ENCODE measurements at regions not wholly inside any gene's neighbourhood (a gene's known extent, or its start where the extent isn't known, plus 50 kb on each side); places are given as distances from the start of the nearest gene placed in this dataset.
A peak's percentile ranks its signal among the peaks of the same experiment; 100 is the strongest.

DNA sequence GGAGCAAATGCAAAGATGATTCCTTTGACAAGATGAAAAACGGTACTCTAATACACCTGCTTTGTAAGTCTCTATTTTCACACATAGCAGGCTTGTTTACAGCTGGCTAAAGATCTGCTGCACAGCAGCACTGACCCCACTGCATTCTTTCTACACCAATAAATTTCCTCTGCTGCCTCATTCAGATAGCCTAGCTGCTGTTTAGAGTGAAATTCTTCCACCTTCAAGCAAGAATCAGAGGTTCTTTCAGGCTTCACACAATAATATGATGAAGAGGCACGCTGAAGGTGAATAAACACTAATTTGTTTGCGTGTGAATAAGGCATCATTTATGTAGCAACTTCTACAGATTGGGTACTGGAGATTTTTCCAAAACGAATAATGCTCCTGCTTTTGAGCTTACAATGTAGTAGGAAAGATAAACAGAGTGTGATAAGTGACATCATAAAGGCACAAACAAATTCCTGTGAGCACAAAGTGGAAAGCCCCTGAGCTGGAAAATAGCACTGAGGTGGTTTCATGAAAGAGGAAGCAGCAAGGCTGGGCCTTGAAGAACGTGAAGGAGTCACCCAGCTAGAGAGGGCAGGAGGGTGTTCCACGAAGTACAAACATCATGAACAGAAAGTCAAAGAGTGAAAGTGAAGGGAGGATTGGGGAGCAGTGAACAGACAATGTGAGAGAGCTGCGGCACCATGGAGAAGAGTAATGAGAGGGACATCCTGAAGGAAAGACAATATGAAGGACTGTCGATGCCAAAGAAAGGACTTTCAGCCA lies 543.4 kb downstream of the CD83 start:
- DNase-seq (ENCODE audit: low spot score) = no peak

DNA sequence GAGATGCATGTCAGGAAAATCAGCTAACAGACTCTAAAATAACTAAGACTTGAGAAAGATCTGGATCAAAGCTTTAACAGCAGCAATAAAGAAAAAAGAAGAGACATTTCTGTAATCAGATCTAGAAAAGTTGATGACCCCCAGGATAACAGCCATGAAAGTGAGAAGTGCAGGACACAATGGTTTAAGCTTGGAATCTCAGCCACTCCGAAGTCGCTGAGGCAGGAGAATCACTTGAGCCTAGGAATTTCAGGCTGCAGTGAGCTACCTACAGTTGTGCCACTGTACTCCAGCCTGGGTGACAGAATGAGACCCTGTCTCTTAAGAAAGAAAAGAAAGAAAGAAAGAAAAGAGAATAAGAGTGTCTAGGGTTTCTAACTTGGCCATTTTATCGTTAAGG lies 544.1 kb downstream of the CD83 start:
- no peak for DNase-seq (ENCODE audit: low spot score)

DNA sequence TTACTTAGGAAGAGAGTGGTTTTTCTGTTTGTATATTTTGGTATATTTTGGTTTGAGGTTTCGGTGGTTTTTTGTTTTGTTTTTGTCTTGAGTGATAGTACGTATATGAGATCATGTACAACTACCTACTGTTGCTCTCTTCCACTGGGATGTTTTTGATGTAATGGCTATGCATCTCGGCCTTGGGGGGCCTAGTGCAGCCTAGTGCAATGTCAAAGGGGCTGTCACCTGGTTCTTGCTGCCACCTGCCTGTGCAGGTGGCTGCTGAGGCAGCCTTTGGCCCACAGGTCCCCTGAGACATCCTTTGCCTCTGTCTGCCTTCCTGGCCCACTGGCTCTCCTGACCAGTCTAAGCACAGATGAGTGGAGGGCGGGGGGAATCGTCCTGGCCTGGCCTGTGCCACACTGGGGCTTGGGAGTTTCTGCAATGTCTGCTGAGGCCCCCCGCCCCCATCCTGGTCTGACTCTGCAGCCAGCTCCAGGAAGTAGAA lies 546.6 kb downstream of the CD83 start:
- no peak for DNase-seq (ENCODE audit: low spot score)

DNA sequence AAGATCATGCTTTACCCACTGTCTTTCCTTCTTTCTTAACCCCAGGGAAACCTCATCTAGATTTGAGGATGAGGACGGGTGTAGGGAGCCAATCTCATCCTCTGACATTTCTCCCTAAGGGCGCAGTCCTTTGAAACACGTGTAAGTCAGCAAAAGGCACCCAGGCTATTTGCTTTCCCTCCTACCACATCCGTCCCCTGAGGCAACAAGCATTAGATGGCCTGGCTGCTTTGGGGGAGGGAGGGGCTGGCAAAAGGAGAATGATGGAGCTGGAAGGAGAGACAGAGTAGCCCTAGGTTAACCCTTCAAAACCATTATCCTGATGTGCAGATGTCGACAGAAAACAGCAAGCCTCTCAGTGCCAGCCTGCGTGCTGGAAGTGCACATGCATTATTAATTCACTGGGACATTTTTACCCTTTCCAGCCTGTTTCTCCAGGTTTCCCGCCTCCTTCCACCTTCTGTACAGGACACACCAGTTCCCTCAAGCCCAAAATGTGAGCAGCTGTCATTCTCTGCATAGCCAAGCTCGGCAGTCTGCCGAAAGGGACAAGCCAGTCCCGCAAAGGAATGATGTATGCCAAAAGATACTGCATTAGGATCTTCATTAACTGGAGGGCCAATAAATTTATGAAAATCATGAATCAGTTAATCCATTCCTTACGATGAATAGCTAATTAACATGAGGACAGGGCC lies 547.2 kb downstream of the CD83 start:
- no peak for DNase-seq (ENCODE audit: low spot score)

DNA sequence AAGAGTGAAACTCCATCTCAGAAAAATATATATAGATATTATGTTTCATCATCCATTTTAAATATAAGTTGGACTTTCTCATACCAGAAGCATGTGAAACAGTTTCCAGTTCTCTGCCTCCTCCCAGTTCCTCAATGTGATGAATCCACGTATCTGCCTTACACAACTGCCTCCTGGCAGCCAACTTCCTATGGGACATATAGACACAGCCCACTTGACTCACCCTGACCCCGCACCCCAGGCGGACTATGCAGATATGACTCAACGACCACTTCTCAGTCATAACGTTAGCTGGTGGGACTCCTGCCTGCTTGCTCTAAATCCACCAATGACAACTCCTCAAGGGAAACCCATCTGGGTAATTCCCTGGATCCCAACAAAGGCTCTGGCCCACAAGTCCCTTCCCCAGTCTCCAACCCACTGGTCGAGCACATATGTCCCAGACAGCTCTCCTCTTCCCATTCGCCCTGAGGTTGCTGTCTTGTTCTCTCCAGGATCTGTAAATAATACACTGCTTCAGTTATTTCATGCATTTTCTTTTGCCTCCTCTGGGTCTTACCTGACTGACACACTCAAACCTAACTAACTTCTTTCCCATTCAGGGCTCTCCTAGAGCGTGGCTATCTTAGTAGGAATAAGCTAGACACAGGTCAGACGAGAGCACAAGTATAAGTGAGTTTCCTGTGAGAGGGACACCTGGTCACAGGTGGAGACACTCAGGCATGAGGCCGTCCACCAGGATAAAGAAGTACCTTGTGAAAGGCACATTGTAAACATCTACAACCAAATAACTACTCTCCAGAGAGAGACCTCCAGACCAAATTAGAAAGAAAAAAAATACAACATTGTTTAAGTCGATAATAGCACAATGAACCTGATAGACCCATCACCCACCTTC lies 548.5 kb downstream of the CD83 start:
- DNase-seq (ENCODE audit: low spot score) = peak; percentile 50

DNA sequence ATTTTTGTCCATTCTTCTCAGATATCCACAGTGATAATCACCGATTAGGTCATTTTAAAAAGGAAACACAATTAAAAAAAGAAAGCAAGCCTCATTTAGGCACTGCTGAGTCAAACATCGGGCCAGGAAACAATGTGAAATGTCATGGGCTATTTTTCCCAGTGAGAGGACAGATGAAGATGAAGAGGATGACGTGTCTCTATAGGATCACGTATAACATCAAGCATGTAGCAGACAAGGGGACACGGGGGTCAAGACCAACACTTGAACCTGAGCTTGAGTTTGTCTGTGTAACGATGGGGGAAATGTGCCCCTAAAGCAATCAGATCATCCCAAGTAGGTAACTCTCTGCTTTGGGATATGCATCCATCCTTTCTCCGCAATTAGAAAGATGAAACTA lies 553.2 kb downstream of the CD83 start:
- no peak for DNase-seq (ENCODE audit: low spot score)

DNA sequence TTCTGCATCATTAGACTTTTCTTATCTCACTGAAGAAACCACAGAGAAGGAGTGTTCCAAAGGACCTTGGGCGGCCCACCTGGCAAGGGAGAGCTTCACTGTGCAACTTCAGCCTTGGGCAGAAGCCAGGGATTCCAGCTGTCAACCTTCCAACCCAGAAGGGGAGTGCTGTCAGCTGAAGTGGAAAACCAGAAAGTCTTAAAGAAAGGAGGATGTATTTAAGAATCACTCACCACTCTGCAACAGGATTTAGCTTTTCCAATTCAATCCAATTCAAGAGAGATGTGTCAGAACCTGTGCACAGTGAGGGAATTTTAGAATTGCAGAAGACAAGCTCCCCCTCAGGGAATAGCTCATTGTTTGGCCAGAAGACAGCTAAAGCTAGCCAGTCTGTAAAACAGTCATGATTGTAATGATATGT lies 553.7 kb downstream of the CD83 start:
- peak; percentile 66 for DNase-seq (ENCODE audit: low spot score)

DNA sequence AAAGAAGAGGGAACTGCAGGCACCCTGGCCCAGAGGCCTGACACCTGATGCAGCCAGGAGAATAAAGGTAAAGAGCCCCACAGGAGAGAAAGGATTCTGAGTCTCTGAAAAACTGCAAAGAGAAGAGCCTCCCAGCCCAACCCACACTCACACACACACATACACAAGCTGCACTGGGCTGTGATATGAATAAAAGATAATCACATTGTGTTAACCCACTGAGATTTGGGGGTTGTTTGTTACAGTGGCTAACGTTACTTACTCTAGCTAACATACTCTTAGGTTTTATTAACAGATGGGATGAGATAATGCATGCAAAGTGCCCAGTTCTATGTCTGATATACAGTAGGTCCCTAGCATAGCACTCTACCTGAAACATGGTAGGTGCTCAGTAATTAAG lies 554.4 kb downstream of the CD83 start:
- DNase-seq (ENCODE audit: low spot score) = no peak

DNA sequence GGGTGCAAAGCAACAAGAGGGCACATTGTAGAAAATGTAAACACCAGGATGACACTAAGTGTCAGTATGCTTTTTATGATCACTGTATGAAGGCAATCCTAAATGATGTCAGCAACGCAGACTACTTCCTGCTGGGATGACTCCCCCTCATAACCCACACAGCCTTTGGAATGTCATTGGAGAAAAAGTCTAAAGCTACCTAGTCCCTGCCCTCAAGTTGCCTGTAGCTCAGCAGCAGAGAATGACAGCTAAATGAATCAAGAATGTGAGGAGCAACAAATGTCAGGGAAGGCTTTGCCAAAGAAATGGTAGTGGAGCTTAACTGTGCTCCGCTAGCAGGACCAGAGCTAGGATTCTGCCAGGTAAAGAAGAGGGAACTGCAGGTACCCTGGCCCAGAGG lies 555.6 kb downstream of the CD83 start:
- no peak for DNase-seq (ENCODE audit: low spot score)

DNA sequence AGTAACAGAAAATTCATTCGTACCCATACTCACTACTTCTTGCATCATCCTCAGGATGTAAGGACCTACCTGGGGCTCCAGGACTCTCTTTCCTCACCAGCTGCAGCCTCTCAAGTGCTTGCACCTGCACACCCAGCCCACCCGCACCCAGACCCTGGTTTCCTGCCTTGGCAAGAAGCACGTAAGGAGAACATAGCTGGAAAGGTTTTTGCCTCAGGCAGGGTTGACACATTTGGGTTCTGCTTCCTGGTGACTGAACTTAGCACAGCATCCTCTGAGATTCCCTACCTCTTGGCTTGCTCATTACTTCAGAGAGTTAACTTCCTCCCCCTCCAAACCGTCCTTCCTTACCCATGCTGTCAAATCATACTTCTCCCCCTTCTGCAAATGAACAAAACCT lies 556.9 kb downstream of the CD83 start:
- DNase-seq (ENCODE audit: low spot score) = no peak

DNA sequence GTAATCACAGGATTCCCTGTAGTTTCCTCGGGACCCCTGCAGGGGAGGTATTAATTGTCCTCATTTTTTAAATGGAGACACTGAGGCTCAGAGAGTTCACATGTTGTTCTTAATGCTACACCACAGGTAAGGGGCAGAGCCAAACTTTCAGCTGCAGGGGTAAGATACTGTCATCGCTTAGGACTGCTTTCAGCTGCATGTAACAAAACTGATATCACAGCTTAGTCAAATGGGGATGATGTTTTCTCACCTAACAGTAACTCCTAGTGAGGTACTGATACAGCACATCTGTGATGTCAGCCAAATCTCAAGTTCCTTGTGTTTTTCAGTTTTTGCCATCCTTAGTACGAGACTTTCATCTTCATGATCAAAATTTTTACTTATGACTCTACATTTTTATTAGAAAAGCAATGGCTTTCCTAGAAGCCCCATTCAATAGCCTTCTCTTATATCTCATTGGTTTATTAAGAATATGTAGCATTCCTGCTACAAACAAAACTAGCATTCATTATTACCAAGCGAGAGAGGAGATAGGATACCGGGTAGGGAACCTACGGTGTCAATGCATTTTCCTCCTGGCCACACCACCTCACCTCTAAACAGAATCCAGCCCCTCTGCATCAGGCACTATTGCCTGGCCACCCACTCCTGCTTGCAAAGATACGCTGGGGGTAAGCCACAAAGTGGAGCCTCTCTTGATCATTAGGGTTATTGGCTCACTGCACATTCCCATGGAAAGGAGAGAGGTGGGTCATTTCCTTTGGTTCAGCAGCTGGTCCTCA lies 557.5 kb downstream of the CD83 start:
- DNase-seq (ENCODE audit: low spot score) = no peak

DNA sequence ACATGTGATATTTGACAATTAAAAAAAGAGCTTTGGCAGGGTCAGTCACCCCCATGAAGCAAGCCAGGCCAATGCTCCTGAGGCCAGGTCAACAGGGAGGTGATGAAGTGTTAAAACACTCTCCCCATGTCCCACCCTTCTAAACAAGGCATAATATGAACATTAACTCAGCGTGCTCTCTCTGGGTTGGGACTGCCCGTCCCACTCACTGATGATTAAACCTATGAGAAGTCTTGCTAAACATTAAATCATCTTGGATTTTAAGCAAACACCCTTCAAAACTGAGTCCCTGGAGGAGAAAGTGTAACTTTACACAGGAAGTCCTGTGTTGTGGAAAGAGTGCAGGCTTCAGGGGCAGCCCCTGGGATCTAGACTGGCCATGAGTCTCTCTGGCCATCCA lies 558.5 kb downstream of the CD83 start:
- DNase-seq (ENCODE audit: low spot score) = no peak

DNA sequence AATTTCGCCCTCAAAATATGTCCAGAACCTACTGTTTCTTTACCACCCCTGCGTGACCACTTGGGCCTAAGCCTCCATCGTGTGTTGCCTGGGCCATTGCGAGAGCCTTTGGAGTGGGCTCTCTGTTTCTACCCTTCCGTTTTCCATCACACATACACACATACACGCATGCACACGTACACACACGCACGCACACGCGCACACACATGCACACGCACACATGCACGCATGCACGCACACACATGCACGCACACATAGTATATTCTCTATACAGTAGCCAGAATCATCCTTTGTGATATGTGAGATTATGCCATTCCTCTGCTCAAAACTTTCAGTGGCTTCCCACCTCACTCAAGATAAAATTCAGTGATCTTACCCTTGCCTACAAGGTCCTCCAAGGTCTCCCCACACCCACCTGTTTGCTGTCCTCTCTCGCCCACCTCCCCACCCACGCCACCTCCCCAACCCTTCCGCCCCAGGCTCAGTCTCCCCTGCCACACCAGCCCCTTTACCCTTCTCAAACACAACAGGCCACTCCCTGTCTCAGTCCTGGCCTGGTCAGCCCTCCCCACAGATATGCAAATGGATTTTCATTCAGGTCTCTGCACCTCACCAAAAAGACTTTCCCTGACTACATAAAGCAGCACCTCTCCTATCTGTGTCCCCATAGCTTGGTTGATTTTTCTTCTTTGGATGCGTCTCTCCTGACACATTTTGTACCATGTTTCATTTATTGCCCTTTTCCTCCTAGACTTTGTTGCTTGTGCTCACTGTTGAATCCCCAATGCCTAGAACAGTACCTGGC lies 559.6 kb downstream of the CD83 start:
- no peak for DNase-seq (ENCODE audit: low spot score)

DNA sequence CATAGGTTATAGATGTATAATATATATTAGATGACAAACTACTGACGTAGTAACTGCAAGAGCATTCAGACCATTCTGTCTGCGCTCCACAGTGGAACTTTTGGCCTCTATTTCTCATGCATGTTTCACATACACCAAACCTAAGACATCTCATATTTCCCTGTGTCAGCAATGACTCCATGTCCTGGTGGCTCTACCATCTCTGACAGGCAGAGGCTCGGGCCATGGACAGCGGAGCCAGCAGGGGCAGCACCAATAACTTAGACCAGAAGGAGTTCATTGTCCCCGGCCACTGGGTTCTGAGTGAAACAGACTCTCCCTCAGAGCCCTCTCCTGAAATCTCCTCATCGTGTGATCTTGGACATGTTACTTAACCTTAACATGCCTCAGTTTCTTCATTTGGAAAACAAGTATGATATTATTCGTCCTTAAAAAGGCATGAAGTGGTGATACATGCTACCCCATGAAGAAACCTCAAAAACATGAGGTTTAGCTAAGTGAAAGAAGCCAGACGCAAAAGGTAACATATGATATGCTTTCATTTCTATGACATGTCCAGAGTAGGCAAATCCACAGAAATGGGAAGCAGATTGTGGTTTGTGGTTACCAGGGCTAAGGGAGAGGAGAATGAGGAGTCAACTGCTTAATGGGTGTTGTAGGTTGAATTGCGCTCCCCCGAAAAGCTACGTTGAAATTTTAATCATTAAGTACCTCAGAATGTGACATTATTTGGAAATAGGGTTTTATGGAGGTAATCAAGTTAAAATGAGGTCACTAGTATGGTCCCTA lies 564.0 kb upstream of the JARID2 start:
- DNase-seq (ENCODE audit: low spot score) = no peak

DNA sequence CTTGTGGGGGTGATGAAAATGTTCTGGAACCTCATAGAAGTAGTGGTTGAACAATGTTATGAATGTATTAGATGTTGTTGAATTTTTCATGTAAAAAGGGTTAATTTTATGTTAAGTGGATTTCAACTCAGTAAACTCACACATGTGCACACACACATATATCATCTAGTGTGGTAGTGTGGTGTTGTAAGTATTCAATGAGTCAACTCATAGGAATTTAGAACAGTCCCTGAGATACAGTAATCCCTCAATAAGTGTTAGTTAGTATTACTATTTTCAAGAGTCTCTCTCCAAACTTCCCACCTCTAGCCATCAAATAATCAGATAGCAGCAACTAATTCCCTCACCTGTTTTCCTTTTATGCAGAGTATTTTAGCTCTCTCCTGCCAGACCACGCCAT lies 563.1 kb upstream of the JARID2 start:
- DNase-seq (ENCODE audit: low spot score) = no peak

DNA sequence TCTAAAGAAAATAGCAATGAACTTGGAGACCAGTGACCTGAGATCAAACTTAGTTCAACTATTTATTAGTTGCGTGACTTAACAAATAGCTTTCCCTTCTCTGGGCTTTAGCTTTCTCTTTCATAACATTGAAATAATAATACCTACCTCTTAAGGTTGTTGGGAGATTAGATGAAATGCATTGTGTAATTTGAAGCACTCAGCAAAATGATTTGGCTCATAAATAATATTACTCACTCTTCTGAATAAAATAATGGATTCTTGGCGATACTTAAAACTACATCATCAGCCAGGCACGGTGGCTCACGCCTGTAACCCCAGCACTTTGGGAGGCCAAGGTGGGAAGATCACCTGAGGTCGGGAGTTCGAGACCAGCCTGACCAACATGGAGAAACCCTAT lies 556.2 kb upstream of the JARID2 start:
- DNase-seq (ENCODE audit: low spot score) = no peak

DNA sequence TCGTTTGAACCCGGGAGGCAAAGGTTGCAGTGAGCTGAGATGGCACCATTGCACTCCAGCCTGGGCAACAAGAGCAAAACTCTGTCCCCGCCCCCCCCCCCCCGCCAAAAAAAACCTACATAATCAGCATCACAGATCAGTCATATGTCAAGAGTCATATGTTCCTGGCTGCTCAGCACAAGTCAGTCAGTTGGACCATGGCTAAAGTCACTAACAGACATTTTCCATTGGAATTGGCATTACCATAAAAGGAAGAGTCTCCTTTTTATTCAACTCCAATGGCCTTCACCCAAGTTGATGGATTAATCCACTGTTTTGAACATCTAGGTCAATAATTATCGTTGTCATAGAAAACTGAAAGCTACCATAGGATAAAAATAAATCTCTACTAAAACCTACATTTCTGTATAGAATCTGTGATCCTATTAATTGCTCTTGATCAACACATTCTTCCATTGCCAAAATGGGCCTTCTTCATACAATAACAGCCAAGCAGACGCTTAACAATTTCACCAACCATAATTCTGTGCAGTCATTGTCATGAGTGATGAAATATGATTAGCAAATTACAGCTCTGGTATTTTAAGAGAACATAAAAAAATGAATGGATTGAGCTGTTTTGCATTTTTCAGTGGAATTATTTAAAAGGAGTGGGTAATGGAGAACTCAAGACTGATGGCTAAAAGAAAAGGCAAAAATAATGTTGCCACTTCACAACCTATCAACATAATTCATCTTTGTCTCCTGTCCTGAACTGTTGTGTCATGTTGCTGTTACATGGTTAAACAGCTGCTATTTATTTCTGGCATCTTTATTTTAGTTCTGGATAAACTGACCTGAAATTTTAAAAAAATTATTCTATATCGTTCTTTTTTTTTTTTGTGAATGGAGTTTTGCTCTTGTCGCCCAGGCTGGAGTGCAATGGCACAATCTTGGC lies 555.5 kb upstream of the JARID2 start:
- no peak for DNase-seq (ENCODE audit: low spot score)

DNA sequence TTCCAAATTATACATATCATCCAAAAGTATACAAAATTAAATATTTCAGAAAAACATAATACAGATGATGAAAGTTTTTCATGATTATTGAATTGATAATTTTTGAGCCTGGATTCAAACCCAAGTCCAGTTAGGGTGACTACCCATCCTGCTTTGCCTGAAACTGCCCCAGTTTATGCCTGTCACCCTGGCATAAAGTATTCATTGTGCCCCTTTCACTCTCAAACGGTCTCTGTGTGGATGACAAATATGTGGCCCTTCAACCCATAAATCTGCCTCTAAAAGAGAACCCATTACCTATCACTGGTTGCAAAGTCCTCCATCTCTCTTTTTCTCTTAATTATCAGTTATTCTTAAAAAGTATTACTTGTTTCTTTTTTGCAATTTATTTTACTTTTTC lies 553.7 kb upstream of the JARID2 start:
- no peak for DNase-seq (ENCODE audit: low spot score)
